ENCODE measurements at regions not wholly inside any gene's neighbourhood (a gene's known extent, or its start where the extent isn't known, plus 50 kb on each side); places are given as distances from the start of the nearest gene placed in this dataset.

DNA sequence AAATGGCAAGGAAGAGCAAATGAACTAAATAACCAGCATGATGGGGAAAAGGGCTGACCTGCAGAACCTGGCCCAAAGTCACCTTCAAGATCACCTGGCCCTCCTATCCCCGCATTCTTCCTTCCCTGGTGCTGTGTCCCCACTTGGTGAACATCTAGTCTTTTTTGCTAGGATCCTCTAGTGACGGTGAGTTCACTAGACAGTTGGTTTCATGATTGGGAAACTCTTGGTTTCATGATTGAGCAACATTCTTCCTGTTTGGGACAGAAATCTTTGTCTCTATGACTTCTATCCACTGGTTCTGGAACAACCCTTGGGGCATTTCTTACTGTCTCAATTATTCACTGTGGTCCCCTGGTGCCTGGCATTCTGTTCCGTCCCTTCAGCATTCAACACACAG lies 50.2 kb upstream of the DAB2IP start:
- no peak for DNase-seq (ENCODE audit: low read depth)

Data from stimulated activated CD8-positive, alpha-beta memory T cell treated with anti-CD3 and anti-CD28 coated beads, Interleukin-4, amount 100 ng/mL, for 24 hours (primary cell).